Panc1 (cell line): ENCODE measurements at regions not wholly inside any gene's neighbourhood (a gene's known extent, or its start where the extent isn't known, plus 50 kb on each side); places are given as distances from the start of the nearest gene placed in this dataset.

Experiments used
- TCF7L2 ChIP-seq: IDR thresholded peaks from 2 replicates; pipeline ENCODE4 v1.6.1; 2011; ENCODE audit warnings: mild to moderate bottlenecking, low read depth, low read length, inconsistent platforms
- TF ChIP-seq, protein P1 (sequence below): fragments of 450-650 bp; IDR thresholded peaks from 2 replicates; pipeline ENCODE4 v1.5.1; 2017; ENCODE audit warnings: mild to moderate bottlenecking

DNA sequence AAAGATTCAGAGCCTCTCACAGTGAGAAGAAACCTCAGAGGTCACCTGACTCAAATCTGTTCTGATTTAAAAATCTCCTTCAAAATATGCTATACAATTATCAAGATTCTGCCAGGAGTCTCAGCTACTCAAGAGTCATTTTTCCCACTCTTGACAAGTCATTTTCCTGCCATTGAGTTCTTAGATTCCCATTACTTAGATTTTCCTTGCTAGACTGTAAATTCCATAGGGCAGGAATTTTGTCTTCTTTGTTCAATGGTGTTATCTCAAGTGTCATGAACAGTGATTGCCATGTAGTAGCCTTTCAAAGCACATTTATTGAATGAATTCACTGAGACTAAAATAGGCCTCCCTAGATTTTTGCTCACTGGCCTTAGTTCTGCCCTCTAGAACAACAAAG, 95.9 kb downstream of the PCTP start:
- TF ChIP-seq, protein P1, sequence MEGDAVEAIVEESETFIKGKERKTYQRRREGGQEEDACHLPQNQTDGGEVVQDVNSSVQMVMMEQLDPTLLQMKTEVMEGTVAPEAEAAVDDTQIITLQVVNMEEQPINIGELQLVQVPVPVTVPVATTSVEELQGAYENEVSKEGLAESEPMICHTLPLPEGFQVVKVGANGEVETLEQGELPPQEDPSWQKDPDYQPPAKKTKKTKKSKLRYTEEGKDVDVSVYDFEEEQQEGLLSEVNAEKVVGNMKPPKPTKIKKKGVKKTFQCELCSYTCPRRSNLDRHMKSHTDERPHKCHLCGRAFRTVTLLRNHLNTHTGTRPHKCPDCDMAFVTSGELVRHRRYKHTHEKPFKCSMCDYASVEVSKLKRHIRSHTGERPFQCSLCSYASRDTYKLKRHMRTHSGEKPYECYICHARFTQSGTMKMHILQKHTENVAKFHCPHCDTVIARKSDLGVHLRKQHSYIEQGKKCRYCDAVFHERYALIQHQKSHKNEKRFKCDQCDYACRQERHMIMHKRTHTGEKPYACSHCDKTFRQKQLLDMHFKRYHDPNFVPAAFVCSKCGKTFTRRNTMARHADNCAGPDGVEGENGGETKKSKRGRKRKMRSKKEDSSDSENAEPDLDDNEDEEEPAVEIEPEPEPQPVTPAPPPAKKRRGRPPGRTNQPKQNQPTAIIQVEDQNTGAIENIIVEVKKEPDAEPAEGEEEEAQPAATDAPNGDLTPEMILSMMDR: no peak
- TF ChIP-seq TCF7L2: no peak
